ENCODE measurements at regions not wholly inside any gene's neighbourhood (a gene's known extent, or its start where the extent isn't known, plus 50 kb on each side); places are given as distances from the start of the nearest gene placed in this dataset.

DNA sequence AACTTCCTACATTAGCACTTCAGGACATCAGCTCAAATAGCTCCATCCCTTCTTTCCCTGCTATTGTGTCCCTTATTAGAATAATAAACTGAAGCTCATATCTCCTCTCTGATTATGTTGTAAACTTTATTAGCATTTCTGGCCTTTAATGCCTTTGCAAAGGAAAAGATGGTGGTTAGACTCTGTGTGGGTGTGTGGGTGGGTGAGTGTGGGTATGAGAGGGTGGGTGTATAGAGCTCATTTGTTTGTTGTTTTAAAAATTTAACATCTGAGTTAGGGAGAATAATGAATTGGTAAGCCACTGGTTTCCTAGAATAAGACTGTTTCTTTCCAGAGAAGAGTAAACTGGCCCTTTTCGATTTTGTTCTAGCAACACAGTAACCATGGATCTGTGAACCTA, 70.6 kb upstream of the L3MBTL3 start:
- no peak overlapping the region for H3K4me3 ChIP-seq (replicated peaks in 1 of 3; ENCODE audit: insufficient read depth in 1 of 3, low read depth in 1 of 3, low read length in 3 of 3)
- no peak overlapping the region for H2AFZ ChIP-seq (ENCODE audit: low read depth, low read length)
- no TSS peak for BruUV-seq (replicated peaks)
- H3K4me1 ChIP-seq (ENCODE audit: control insufficient read depth, extremely low read depth, insufficient read depth, low read length): no peaks in the 10 kb centered on the region
- no peaks in the 10 kb centered on the region for H3K79me2 ChIP-seq (ENCODE audit: control insufficient read depth, insufficient read depth, low read length)
- POLR2A ChIA-PET: no interaction called here
- dilution Hi-C loops (cut with MboI; ENCODE audit: extremely low pct_ligation_motif_present, low sequenced_read_pairs): no loop called here
- intact Hi-C loops (cut with micrococcal nuclease): no loop called here
- CTCF ChIA-PET: interaction anchor here (1.0 to 2.4 kb wide), 6 partner anchors 9 to 73 kb away, joined by 3 to 11 read pairs (median 6); no protein-coding TSS in a partner anchor
- no peak overlapping the region for H3K4me2 ChIP-seq (ENCODE audit: insufficient read depth, low read length)
- H3K9me3 ChIP-seq (replicated peaks; ENCODE audit: control insufficient read depth, insufficient read depth, low read length): no peaks in the 10 kb centered on the region
- H3K9me1 ChIP-seq (replicated peaks; ENCODE audit: control insufficient read depth, extremely low read depth, insufficient read depth, low read length): no peaks in the 10 kb centered on the region
- no peaks in the 10 kb centered on the region for H3K27me3 ChIP-seq (ENCODE audit: control insufficient read depth in 2 of 2, insufficient read depth in 2 of 2, low read length in 2 of 2)
- no peak overlapping the region for H3K27ac ChIP-seq (ENCODE audit: insufficient read depth, low read depth, low read length)
- FAIRE-seq: no peak
- no peaks in the 10 kb centered on the region for H3K36me3 ChIP-seq (ENCODE audit: control insufficient read depth in 2 of 2, extremely low read depth in 1 of 2, insufficient read depth in 2 of 2, low read length in 2 of 2)
- DNase-seq (ENCODE audit: low read depth, low spot score): no peak
- no peaks in the 10 kb centered on the region for H4K20me1 ChIP-seq (replicated peaks; ENCODE audit: control insufficient read depth, extremely low read depth, insufficient read depth, low read length)
- H3K9ac ChIP-seq (replicated peaks; ENCODE audit: extremely low read depth, insufficient read depth, low read length): no peak overlapping the region
- TF ChIP-seq JUN (IDR thresholded peaks at IDR 0.05; ENCODE audit: borderline replicate concordance, insufficient read depth, insufficient read length, low read depth): no peak

- Histone ChIP-seq H3K4me2 (ENCODE audit: insufficient read depth, low read length) (no peak overlapping the region), H3K9me3 (replicated peaks; ENCODE audit: control insufficient read depth, insufficient read depth, low read length) (no peaks in the 10 kb centered on the region), H4K20me1 (replicated peaks; ENCODE audit: control insufficient read depth, extremely low read depth, insufficient read depth, low read length) (no peaks in the 10 kb centered on the region), H3K4me1 (ENCODE audit: control insufficient read depth, extremely low read depth, insufficient read depth, low read length) (no peaks in the 10 kb centered on the region), H3K9ac (replicated peaks; ENCODE audit: extremely low read depth, insufficient read depth, low read length) (no peak overlapping the region), H3K9me1 (replicated peaks; ENCODE audit: control insufficient read depth, extremely low read depth, insufficient read depth, low read length) (no peaks in the 10 kb centered on the region), H3K36me3 (ENCODE audit: control insufficient read depth in 2 of 2, extremely low read depth in 1 of 2, insufficient read depth in 2 of 2, low read length in 2 of 2) (no peaks in the 10 kb centered on the region), H3K79me2 (ENCODE audit: control insufficient read depth, insufficient read depth, low read length) (no peaks in the 10 kb centered on the region), H3K27me3 (ENCODE audit: control insufficient read depth in 2 of 2, insufficient read depth in 2 of 2, low read length in 2 of 2) (no peaks in the 10 kb centered on the region), H3K4me3 (replicated peaks in 1 of 3; ENCODE audit: insufficient read depth in 1 of 3, low read depth in 1 of 3, low read length in 3 of 3) (no peak overlapping the region), H2AFZ (ENCODE audit: low read depth, low read length) (no peak overlapping the region), H3K27ac (ENCODE audit: insufficient read depth, low read depth, low read length) (no peak overlapping the region)
- FAIRE-seq (no peak), DNase-seq (ENCODE audit: low read depth, low spot score) (no peak)
- ChIA-PET CTCF (interaction anchor here (1.2 to 2.4 kb wide), 3 partner anchors 10 to 75 kb away, joined by 6 to 11 read pairs (median 7); no protein-coding TSS in a partner anchor), POLR2A (no interaction called here)
- dilution Hi-C loops (cut with MboI; ENCODE audit: extremely low pct_ligation_motif_present, low sequenced_read_pairs) (no loop called here), intact Hi-C loops (cut with micrococcal nuclease) (no loop called here)
- TF ChIP-seq POLR2AphosphoS5 (IDR thresholded peaks at IDR 0.05; ENCODE audit: insufficient read depth, low read depth, low read length) (no peak), GATA2 (IDR thresholded peaks at IDR 0.05; ENCODE audit: insufficient read depth, insufficient read length, low read depth, low read length) (no peak), JUN (IDR thresholded peaks at IDR 0.05; ENCODE audit: borderline replicate concordance, insufficient read depth, insufficient read length, low read depth) (no peak), FOS (IDR thresholded peaks at IDR 0.05; ENCODE audit: borderline replicate concordance, insufficient read depth, low read length) (no peak), POLR2A (IDR thresholded peaks at IDR 0.05; ENCODE audit: low read depth, low read length) (no peak), EZH2 (IDR thresholded peaks at IDR 0.05; ENCODE audit: borderline replicate concordance, low read depth, low read length, severe bottlenecking) (no peak), MYC (IDR thresholded peaks at IDR 0.05; ENCODE audit: low read depth, low read length) (no peak)
- TF ChIP-seq, protein P1, sequence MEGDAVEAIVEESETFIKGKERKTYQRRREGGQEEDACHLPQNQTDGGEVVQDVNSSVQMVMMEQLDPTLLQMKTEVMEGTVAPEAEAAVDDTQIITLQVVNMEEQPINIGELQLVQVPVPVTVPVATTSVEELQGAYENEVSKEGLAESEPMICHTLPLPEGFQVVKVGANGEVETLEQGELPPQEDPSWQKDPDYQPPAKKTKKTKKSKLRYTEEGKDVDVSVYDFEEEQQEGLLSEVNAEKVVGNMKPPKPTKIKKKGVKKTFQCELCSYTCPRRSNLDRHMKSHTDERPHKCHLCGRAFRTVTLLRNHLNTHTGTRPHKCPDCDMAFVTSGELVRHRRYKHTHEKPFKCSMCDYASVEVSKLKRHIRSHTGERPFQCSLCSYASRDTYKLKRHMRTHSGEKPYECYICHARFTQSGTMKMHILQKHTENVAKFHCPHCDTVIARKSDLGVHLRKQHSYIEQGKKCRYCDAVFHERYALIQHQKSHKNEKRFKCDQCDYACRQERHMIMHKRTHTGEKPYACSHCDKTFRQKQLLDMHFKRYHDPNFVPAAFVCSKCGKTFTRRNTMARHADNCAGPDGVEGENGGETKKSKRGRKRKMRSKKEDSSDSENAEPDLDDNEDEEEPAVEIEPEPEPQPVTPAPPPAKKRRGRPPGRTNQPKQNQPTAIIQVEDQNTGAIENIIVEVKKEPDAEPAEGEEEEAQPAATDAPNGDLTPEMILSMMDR (IDR thresholded peaks at IDR 0.05; ENCODE audit: extremely low read depth in 1 of 2, insufficient read depth in 1 of 2, low read depth in 1 of 2, low read length in 2 of 2): no peak
- TF ChIP-seq, protein P2, sequence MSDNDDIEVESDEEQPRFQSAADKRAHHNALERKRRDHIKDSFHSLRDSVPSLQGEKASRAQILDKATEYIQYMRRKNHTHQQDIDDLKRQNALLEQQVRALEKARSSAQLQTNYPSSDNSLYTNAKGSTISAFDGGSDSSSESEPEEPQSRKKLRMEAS (IDR thresholded peaks at IDR 0.05; ENCODE audit: insufficient read depth, insufficient read length): no peak
- no TSS peak for BruUV-seq (replicated peaks)
These were observed 71.8 kb upstream of the L3MBTL3 start for GRCh38 chr6:129946439-129947140.
